Urothelium cell line (cell line): ENCODE measurements at regions not wholly inside any gene's neighbourhood (a gene's known extent, or its start where the extent isn't known, plus 50 kb on each side); places are given as distances from the start of the nearest gene placed in this dataset.

Source experiments
- DNase-seq: peaks from one replicate; pipeline ENCODE4 v3.0.0; 2011; ENCODE audit warnings: low spot score, mixed read lengths
- FAIRE-seq: peaks from 2 replicates; lab custom pipeline; 2011; peaks lifted over from hg19 to GRCh38; lab: Jason Lieb, UNC

- DNase-seq: no peak
- no peak for FAIRE-seq
These were observed 306.2 kb upstream of the ARID1B start for GRCh38 chr6:156471000-156471399.

- FAIRE-seq (no peak), DNase-seq (no peak)
These were observed 312.9 kb upstream of the ARID1B start for GRCh38 chr6:156464100-156464878.

- FAIRE-seq: no peak
- DNase-seq: no peak
These were observed 315.5 kb upstream of the ARID1B start for GRCh38 chr6:156461647-156462046.

GRCh38 chr6:156457601-156458000, 319.6 kb upstream of the ARID1B start:
- DNase-seq (no peak), FAIRE-seq (no peak)

- FAIRE-seq (no peak), DNase-seq (no peak)
These were observed 321.3 kb upstream of the ARID1B start for GRCh38 chr6:156455847-156456246.

- DNase-seq: no peak
- FAIRE-seq: no peak
These were observed 322.3 kb upstream of the ARID1B start for GRCh38 chr6:156454867-156455266.

- DNase-seq (no peak), FAIRE-seq (no peak)
These were observed 325.5 kb upstream of the ARID1B start for GRCh38 chr6:156451726-156452125.

GRCh38 chr6:156451088-156451487, 326.1 kb upstream of the ARID1B start:
- FAIRE-seq (no peak), DNase-seq (no peak)

GRCh38 chr6:156450421-156450820, 326.8 kb upstream of the ARID1B start:
- no peak for DNase-seq
- no peak for FAIRE-seq

GRCh38 chr6:156449569-156449968, 327.6 kb upstream of the ARID1B start:
- no peak for DNase-seq
- FAIRE-seq: no peak

GRCh38 chr6:156449128-156449527, 328.1 kb upstream of the ARID1B start:
- DNase-seq (no peak), FAIRE-seq (no peak)

GRCh38 chr6:156448579-156448978, 328.6 kb upstream of the ARID1B start:
- DNase-seq (no peak), FAIRE-seq (no peak)

GRCh38 chr6:156440688-156441087, 336.5 kb upstream of the ARID1B start:
- FAIRE-seq (no peak), DNase-seq (no peak)

- FAIRE-seq (no peak), DNase-seq (no peak)
These were observed 338.7 kb upstream of the ARID1B start for GRCh38 chr6:156438350-156438923.

- FAIRE-seq (no peak), DNase-seq (no peak)
These were observed 339.9 kb upstream of the ARID1B start for GRCh38 chr6:156437121-156437879.

GRCh38 chr6:156434795-156435190, 342.4 kb upstream of the ARID1B start:
- FAIRE-seq: no peak
- no peak for DNase-seq

GRCh38 chr6:156434049-156434794, 343.0 kb upstream of the ARID1B start:
- no peak for FAIRE-seq
- no peak for DNase-seq

GRCh38 chr6:156432543-156432942, 344.6 kb upstream of the ARID1B start:
- no peak for DNase-seq
- FAIRE-seq: no peak

GRCh38 chr6:156430386-156430785, 346.8 kb upstream of the ARID1B start:
- no peak for FAIRE-seq

GRCh38 chr6:156427345-156427744, 349.8 kb upstream of the ARID1B start:
- FAIRE-seq: peak; percentile 82
- peak; percentile 86 for DNase-seq

More at GRCh38 chr6:156430386-156430785, 346.8 kb upstream of the ARID1B start:
- no peak for DNase-seq

GRCh38 chr6:156425359-156426020, 351.7 kb upstream of the ARID1B start:
- DNase-seq (peak; percentile 53), FAIRE-seq (no peak)
